Coronary artery (tissue), 2 donors: ENCODE measurements at regions not wholly inside any gene's neighbourhood (a gene's known extent, or its start where the extent isn't known, plus 50 kb on each side); places are given as distances from the start of the nearest gene placed in this dataset.

Experiments
- DNase-seq: peaks from one replicate; pipeline ENCODE4 v3.0.0-alpha.2; 2017; ENCODE audit warnings: low spot score
- H3K27ac ChIP-seq, 2 donors: fragments of 200-600 bp; sonication (generic); one replicate each; pipeline ENCODE4 v1.5.1; 2016 to 2019
- H3K4me3 ChIP-seq: fragments of 200-600 bp; sonication (generic); 2 replicates; pipeline ENCODE4 v1.5.1; 2016; ENCODE audit warnings: mild to moderate bottlenecking, moderate library complexity
- CTCF ChIP-seq: fragments of 200-600 bp; sonication (generic); IDR thresholded peaks from one replicate; pipeline ENCODE4 v1.5.1; 2019; ENCODE audit warnings: antibody characterized with exemption

GRCh38 chr3:83500931-83501330, 1457.9 kb upstream of the CADM2 start:
- TF ChIP-seq CTCF = no peak
- Histone ChIP-seq H3K4me3 (no peak overlapping the region), H3K27ac (no peak overlapping the region)
- DNase-seq = no peak

GRCh38 chr3:83513051-83513450, 1445.7 kb upstream of the CADM2 start:
- Histone ChIP-seq H3K27ac (no peak overlapping the region), H3K4me3 (no peak overlapping the region)
- no peak for DNase-seq
- no peak for TF ChIP-seq CTCF

- no peak overlapping the region for H3K4me3 ChIP-seq
- no peak for TF ChIP-seq CTCF
- no peak for DNase-seq
These were observed 1445.1 kb upstream of the CADM2 start for GRCh38 chr3:83513677-83514076.

GRCh38 chr3:83514130-83514914, 1444.5 kb upstream of the CADM2 start:
- no peak for TF ChIP-seq CTCF
- no peak for DNase-seq
- Histone ChIP-seq H3K27ac (no peak overlapping the region), H3K4me3 (no peak overlapping the region)

More at GRCh38 chr3:83513677-83514076, 1445.1 kb upstream of the CADM2 start:
- H3K27ac ChIP-seq = no peak overlapping the region

- no peak for DNase-seq
- Histone ChIP-seq H3K4me3 (no peak overlapping the region), H3K27ac (no peak overlapping the region)
- TF ChIP-seq CTCF = no peak
These were observed 1443.7 kb upstream of the CADM2 start for GRCh38 chr3:83515123-83515522.

- Histone ChIP-seq H3K27ac (no peak overlapping the region), H3K4me3 (no peak overlapping the region)
- DNase-seq = no peak
- peak; percentile 18 for TF ChIP-seq CTCF
These were observed 1435.2 kb upstream of the CADM2 start for GRCh38 chr3:83523470-83524073.

GRCh38 chr3:83524901-83525300, 1433.9 kb upstream of the CADM2 start:
- Histone ChIP-seq H3K4me3 (no peak overlapping the region), H3K27ac (no peak overlapping the region)
- DNase-seq = no peak
- TF ChIP-seq CTCF = no peak
